Karpas-422 (cell line): ENCODE measurements at regions not wholly inside any gene's neighbourhood (a gene's known extent, or its start where the extent isn't known, plus 50 kb on each side); places are given as distances from the start of the nearest gene placed in this dataset.
"Not testable (repeated sequence)": the region's sequence is repeated elsewhere in the genome, so short reads cannot be mapped to it uniquely, and the experiment has no call there.

Experiments
- DNase-seq: peaks from one replicate; pipeline ENCODE4 v3.0.0-alpha.2; 2015
- H2AFZ ChIP-seq: fragments of 200-600 bp; sonication (generic); 2 replicates; pipeline ENCODE4 v1.6.1; 2014; ENCODE audit warnings: antibody characterized with exemption, low read length, mixed read lengths
- H3K27ac ChIP-seq: fragments of 200-600 bp; sonication (generic); 2 replicates; pipeline ENCODE4 v1.5.1; 2014; ENCODE audit warnings: mild to moderate bottlenecking, low read length, moderate library complexity
- H3K27me3 ChIP-seq: fragments of 200-600 bp; sonication (generic); 2 replicates; pipeline ENCODE4 v1.6.1; 2014; ENCODE audit warnings: low read length, mixed read lengths
- H3K36me3 ChIP-seq: fragments of 200-600 bp; sonication (generic); 2 replicates; pipeline ENCODE4 v1.6.1; 2014; ENCODE audit warnings: low read length, mixed read lengths; ENCODE audit not compliant: insufficient read depth
- H3K4me1 ChIP-seq: fragments of 200-600 bp; sonication (generic); 2 replicates; pipeline ENCODE4 v1.6.1; 2014; ENCODE audit warnings: mild to moderate bottlenecking, low read length, mixed read lengths
- H3K4me2 ChIP-seq: fragments of 200-600 bp; sonication (generic); 2 replicates; pipeline ENCODE4 v1.6.1; 2014; ENCODE audit warnings: low read length, low read depth, mild to moderate bottlenecking; ENCODE audit not compliant: poor library complexity, severe bottlenecking
- H3K4me3 ChIP-seq: fragments of 200-600 bp; sonication (generic); 2 replicates; pipeline ENCODE4 v1.5.1; 2014; ENCODE audit warnings: mild to moderate bottlenecking, antibody characterized with exemption, low read length, mixed read lengths
- H3K79me2 ChIP-seq: fragments of 200-600 bp; sonication (generic); 2 replicates; pipeline ENCODE4 v1.6.1; 2014; ENCODE audit warnings: mild to moderate bottlenecking, low read length, mixed read lengths
- H3K9ac ChIP-seq: fragments of 200-600 bp; sonication (generic); 2 replicates; pipeline ENCODE4 v1.6.0; 2014; ENCODE audit warnings: low read length
- H3K9me2 ChIP-seq: fragments of 200-600 bp; sonication (generic), shearing (Covaris generic); replicated peaks from 2 replicates; pipeline ENCODE4 v1.6.0; 2014; ENCODE audit warnings: mild to moderate bottlenecking, low read length, moderate library complexity; ENCODE audit not compliant: insufficient read depth
- H3K9me3 ChIP-seq: fragments of 300-700, 200-600 bp; sonication (generic); 2 replicates; pipeline ENCODE4 v1.6.1; 2014; ENCODE audit warnings: low read length, mixed read lengths
- H4K20me1 ChIP-seq: fragments of 200-600 bp; sonication (generic); 2 replicates; pipeline ENCODE4 v1.6.1; 2014; ENCODE audit warnings: mild to moderate bottlenecking, antibody characterized with exemption, low read length, low read depth; ENCODE audit not compliant: insufficient read depth

- H3K4me2 ChIP-seq: no peak overlapping the region
- H3K9me2 ChIP-seq: no peaks in the 10 kb centered on the region
- no peaks in the 10 kb centered on the region for H3K36me3 ChIP-seq
- H4K20me1 ChIP-seq: no peaks in the 10 kb centered on the region
- no peaks in the 10 kb centered on the region for H3K9me3 ChIP-seq
- H3K4me3 ChIP-seq: no peak overlapping the region
- no peak overlapping the region for H3K9ac ChIP-seq
- no peak for DNase-seq
- H2AFZ ChIP-seq: no peak overlapping the region
- no peaks in the 10 kb centered on the region for H3K79me2 ChIP-seq
- H3K27ac ChIP-seq: no peak overlapping the region
- H3K4me1 ChIP-seq: no peaks in the 10 kb centered on the region
- H3K27me3 ChIP-seq: no peaks in the 10 kb centered on the region
Observed at GRCh38 chr5:159498630-159499029, 168.3 kb upstream of the IL12B start.

- not testable (repeated sequence) for H3K27me3 ChIP-seq, H3K9me2 ChIP-seq, H3K9ac ChIP-seq, H3K4me2 ChIP-seq, H4K20me1 ChIP-seq, H3K4me1 ChIP-seq, H3K27ac ChIP-seq, DNase-seq, H3K79me2 ChIP-seq, H3K4me3 ChIP-seq, H3K36me3 ChIP-seq, H2AFZ ChIP-seq, H3K9me3 ChIP-seq
Observed at GRCh38 chr5:159502116-159502515, 171.8 kb upstream of the IL12B start.

- H3K9me3 ChIP-seq: no peaks in the 10 kb centered on the region
- H3K4me2 ChIP-seq: no peak overlapping the region
- no peak for DNase-seq
- no peaks in the 10 kb centered on the region for H4K20me1 ChIP-seq
- no peak overlapping the region for H3K9ac ChIP-seq
- no peaks in the 10 kb centered on the region for H3K36me3 ChIP-seq
- no peaks in the 10 kb centered on the region for H3K79me2 ChIP-seq
- H3K4me1 ChIP-seq: no peaks in the 10 kb centered on the region
- H3K9me2 ChIP-seq: no peaks in the 10 kb centered on the region
- H2AFZ ChIP-seq: no peak overlapping the region
- H3K27ac ChIP-seq: no peak overlapping the region
- H3K4me3 ChIP-seq: no peak overlapping the region
- H3K27me3 ChIP-seq: no peaks in the 10 kb centered on the region
Observed at GRCh38 chr5:159503236-159503635, 172.9 kb upstream of the IL12B start.

GRCh38 chr5:159504106-159504856, 174.0 kb upstream of the IL12B start:
- H3K4me2 ChIP-seq: no peak overlapping the region

GRCh38 chr5:159504857-159505304, 174.6 kb upstream of the IL12B start:
- H3K4me2 ChIP-seq: no peak overlapping the region
- no peak overlapping the region for H3K27ac ChIP-seq

More at GRCh38 chr5:159504106-159504856, 174.0 kb upstream of the IL12B start:
- no peaks in the 10 kb centered on the region for H3K36me3 ChIP-seq
- H3K27ac ChIP-seq: no peak overlapping the region
- H3K9me3 ChIP-seq: no peaks in the 10 kb centered on the region
- H3K4me3 ChIP-seq: no peak overlapping the region
- no peaks in the 10 kb centered on the region for H3K27me3 ChIP-seq
- no peak overlapping the region for H2AFZ ChIP-seq
- H3K79me2 ChIP-seq: no peaks in the 10 kb centered on the region
- no peaks in the 10 kb centered on the region for H3K9me2 ChIP-seq
- no peak overlapping the region for H3K9ac ChIP-seq
- H4K20me1 ChIP-seq: no peaks in the 10 kb centered on the region
- DNase-seq: no peak
- H3K4me1 ChIP-seq: no peaks in the 10 kb centered on the region

GRCh38 chr5:159507055-159507454, 176.8 kb upstream of the IL12B start:
- Histone ChIP-seq H3K4me3 (no peak overlapping the region), H3K36me3 (no peaks in the 10 kb centered on the region), H3K9me3 (no peaks in the 10 kb centered on the region), H2AFZ (no peak overlapping the region), H3K79me2 (no peaks in the 10 kb centered on the region), H3K4me1 (no peaks in the 10 kb centered on the region), H3K9ac (no peak overlapping the region), H4K20me1 (no peaks in the 10 kb centered on the region), H3K27me3 (no peaks in the 10 kb centered on the region), H3K27ac (no peak overlapping the region), H3K9me2 (no peaks in the 10 kb centered on the region), H3K4me2 (no peak overlapping the region)
- DNase-seq: no peak

More at GRCh38 chr5:159504857-159505304, 174.6 kb upstream of the IL12B start:
- no peak overlapping the region for H3K9ac ChIP-seq
- no peaks in the 10 kb centered on the region for H3K79me2 ChIP-seq
- no peaks in the 10 kb centered on the region for H3K4me1 ChIP-seq
- H4K20me1 ChIP-seq: no peaks in the 10 kb centered on the region
- no peaks in the 10 kb centered on the region for H3K27me3 ChIP-seq
- H3K9me2 ChIP-seq: no peaks in the 10 kb centered on the region
- H3K4me3 ChIP-seq: no peak overlapping the region
- no peaks in the 10 kb centered on the region for H3K9me3 ChIP-seq
- H2AFZ ChIP-seq: no peak overlapping the region
- no peaks in the 10 kb centered on the region for H3K36me3 ChIP-seq
- DNase-seq: no peak

- no peaks in the 10 kb centered on the region for H3K4me1 ChIP-seq
- no peak overlapping the region for H3K4me3 ChIP-seq
- no peak overlapping the region for H3K27ac ChIP-seq
- H2AFZ ChIP-seq: no peak overlapping the region
- no peaks in the 10 kb centered on the region for H3K9me2 ChIP-seq
- H3K4me2 ChIP-seq: no peak overlapping the region
- no peak overlapping the region for H3K9ac ChIP-seq
- no peaks in the 10 kb centered on the region for H3K9me3 ChIP-seq
- H3K79me2 ChIP-seq: no peaks in the 10 kb centered on the region
- no peaks in the 10 kb centered on the region for H3K36me3 ChIP-seq
- no peaks in the 10 kb centered on the region for H3K27me3 ChIP-seq
- no peaks in the 10 kb centered on the region for H4K20me1 ChIP-seq
- no peak for DNase-seq
Observed at GRCh38 chr5:159507661-159508060, 177.4 kb upstream of the IL12B start.

GRCh38 chr5:159508344-159508743, 178.1 kb upstream of the IL12B start:
- no peaks in the 10 kb centered on the region for H4K20me1 ChIP-seq
- no peaks in the 10 kb centered on the region for H3K36me3 ChIP-seq
- H3K27me3 ChIP-seq: no peaks in the 10 kb centered on the region
- H3K9me3 ChIP-seq: no peaks in the 10 kb centered on the region
- no peak overlapping the region for H3K27ac ChIP-seq
- H3K9me2 ChIP-seq: no peaks in the 10 kb centered on the region
- H3K4me3 ChIP-seq: no peak overlapping the region
- no peak overlapping the region for H2AFZ ChIP-seq
- no peaks in the 10 kb centered on the region for H3K79me2 ChIP-seq
- H3K4me1 ChIP-seq: no peaks in the 10 kb centered on the region
- no peak for DNase-seq
- no peak overlapping the region for H3K4me2 ChIP-seq
- no peak overlapping the region for H3K9ac ChIP-seq
